Hepatic stellate cell (primary cell): ENCODE measurements at regions not wholly inside any gene's neighbourhood (a gene's known extent, or its start where the extent isn't known, plus 50 kb on each side); places are given as distances from the start of the nearest gene placed in this dataset.
"Not testable (repeated sequence)": the region's sequence is repeated elsewhere in the genome, so short reads cannot be mapped to it uniquely, and the experiment has no call there.

Experiments used
- DNase-seq: peaks from one replicate; pipeline ENCODE4 v3.0.0; 2011; ENCODE audit warnings: low spot score

DNA sequence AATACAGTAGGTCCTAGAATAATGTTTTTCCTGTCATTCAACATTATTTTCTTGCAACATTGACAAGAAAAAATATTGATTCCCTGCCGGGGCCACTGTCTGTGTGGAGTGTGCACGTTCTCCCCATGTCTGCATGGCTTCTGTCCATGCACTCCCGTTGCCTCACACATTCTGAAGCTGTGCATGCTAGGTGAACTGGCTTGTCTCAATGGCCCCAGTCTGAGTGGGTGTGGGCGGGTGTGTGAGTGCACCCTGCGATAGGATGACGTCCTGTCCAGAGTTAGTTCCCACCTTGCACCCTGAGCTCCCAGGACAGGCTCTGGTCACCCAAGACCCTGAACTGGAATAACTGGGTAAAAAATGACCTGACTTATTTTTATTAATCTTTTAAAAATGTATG lies 186.1 kb downstream of the CAND1 start:
- DNase-seq, result no peak

DNA sequence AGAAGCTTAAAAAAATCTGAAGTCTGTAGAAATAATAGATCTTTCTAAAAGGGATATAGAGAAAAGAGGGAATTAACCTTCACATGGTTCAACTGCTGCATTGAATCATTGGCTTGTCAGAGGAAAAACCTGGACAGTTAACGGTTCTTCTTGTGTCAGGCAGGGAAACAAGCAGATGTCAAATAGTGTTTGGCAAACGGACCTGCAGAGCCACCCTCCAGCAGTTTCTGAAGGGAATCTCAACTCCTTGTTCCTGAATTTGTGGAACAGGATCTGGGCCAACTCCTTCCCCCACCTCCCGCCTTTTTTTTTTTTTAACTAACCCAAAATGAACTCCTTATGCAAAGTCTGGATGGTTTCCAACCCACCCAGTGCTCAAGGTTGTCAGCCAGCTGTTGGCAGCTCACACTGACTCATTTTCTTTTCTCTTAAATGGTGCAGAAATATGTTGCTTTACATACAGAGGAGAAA lies 187.3 kb downstream of the CAND1 start:
- DNase-seq, result no peak

DNA sequence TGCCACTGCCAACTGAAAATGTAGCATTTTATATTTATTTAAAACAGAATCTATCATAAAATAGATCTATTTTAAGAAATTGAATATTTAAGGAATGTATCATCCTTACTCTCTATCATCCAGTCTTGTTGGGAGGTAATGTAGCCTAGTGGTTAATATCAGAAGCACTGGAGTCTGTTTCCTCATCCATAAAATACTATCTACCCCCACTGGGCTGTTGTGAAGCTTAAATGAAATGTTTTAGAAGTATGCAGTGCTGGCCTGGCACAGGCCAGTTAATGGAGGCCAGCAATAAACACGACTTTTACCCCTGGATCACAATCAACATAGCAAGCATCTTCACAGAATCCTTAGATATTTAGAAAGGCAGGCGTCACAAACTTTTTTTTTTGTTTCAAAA lies 188.0 kb downstream of the CAND1 start:
- no peak for DNase-seq

DNA sequence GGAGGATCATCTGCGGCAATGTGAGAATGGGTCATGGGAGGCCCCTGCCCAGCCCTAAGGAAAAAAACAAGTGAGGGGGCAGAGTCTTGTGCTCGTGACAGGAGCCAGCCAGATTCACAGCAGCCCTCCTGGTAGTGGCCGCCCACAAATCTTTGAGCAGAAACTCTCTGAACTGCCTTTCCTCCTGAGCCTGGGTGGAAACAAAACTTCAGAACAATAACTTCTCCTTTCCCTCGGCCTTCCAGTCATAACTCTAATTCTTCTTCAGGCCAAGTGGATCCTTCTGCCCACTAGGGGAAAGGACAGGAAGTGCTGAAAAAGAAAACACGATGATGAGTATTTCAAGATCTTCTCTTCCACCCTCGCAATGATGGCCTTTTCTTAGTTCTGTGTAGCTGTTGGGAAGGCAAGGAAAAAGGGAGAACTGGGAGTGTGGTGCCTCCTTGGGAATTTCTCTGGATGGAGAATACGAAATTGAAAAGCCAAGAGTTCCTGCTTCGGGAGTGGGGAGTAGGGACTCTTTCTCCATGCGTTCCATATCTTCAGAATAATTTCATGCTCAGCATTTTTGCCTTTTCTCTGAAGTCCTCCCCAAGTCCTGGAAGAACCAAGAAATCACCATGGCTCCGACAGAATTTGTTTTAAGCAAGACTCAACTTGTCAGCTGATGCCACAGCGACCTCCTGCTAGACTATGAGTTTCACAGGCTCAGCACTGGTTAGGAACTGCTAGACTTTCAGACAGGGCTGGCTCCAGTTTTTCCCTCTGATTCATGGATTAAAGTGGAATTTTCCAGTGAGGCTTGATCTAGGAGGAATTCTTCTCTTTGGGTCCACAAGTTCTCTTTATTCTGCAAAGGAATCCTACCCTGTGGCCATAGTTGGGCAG lies 188.9 kb downstream of the CAND1 start:
- no peak for DNase-seq

DNA sequence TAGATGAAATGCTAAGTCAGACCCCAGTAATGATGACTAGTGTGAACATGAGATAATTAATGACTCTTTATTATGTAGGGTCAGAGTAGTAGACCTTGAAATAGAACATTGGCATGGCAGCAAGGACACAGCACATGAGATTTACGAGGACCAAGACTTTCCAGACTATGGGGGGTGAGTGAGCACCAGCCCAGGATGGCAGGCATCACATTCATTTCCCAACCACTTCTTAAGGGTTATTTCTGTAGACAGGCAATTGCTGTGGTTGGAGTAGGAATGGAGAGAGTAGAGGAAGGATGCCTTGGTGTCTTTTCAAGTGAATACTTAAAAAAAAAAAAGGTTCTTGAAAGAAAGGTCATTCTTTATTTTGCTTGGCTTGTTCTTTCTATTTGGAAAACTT lies 189.4 kb upstream of the DYRK2 start:
- DNase-seq, result no peak

DNA sequence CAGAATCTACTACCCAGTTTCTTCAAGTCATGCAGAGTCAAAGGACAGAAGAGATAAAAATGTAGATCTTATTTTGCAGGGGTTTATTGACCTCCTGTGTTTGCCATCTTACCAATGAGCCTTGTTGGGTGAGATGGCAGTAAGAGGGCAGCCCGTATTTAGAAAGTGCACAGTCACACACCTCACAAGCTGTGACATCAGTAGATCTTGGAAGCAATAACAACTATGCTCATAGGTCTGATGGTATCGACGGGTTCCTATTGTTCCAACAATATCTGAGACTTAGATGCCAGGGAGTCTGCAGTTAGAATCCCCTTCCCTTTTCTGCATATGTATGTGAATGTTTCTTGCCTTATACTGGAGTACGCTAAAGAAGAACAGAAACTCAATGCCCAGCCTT lies 189.0 kb upstream of the DYRK2 start:
- DNase-seq, result no peak

DNA sequence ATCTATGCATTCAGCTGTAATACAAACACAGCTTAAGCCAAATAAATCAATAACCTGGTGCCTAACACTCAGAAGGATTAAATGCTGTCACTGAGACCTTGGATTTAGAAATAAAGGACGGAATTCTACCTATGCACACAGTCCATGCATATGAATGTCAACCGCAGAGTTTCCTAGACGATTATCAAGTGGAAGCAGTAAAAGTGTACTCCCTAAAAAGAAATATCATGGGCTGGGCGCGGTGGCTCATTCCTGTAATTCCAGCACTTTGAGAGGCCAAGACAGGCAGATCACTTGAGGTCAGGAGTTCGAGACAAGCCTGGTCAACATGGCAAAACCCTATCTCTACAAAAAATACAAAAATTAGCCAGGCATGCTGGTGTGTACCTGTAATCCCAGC lies 188.2 kb upstream of the DYRK2 start:
- DNase-seq, result no peak

DNA sequence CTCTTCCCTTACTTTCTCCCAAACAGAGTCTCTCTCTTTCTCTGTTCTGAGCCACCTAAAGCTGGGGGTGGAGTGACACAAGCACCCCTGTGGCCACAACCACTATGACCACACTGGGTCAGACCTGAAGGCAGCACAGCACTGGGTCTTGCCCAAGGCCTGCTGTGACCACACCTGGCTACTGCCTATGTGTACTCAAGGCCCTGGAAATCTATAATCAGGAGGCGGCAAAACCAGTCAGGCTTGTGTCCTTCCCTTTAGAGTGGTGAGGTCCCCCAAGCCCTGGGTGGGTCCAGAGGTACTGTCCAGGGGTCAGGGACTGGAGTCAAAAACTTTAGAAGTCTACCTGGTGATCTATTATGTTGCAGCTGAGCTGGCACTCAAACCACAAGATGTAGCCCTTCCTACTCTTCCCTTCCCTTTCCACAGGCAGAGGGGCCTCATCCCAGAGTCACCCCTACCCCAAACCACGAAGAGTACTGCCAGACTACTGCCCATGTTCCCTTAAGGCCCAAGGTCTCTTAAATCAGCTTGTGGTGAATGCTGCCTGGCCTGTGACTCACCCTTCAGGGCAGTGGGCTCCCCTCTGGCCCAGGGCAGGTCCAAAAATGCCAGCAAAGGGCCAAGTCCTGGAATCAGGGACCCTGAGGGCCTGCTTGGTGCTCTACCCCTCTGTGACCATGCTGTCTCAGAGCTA lies 179.8 kb upstream of the DYRK2 start:
- DNase-seq, result no peak

DNA sequence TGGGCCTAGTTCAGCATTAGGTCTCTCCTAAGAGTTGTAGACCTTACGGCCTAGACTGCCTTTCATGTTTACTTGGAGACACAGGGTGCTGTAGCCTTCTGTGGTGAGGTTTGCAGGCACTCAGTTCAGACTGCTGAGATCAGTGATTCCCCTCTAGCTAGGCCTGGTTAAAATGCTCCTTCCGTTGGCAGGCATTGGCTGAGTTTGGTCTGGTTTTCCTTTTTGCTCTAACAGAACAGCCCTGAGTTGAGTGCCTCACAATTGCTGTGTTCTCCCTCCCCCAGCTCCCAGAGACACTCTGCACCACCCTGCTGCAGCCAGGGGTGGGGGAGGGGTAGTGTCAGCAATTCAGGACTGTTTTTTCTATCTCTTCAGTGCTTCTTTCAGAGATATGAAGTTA lies 178.9 kb upstream of the DYRK2 start:
- no peak for DNase-seq

DNA sequence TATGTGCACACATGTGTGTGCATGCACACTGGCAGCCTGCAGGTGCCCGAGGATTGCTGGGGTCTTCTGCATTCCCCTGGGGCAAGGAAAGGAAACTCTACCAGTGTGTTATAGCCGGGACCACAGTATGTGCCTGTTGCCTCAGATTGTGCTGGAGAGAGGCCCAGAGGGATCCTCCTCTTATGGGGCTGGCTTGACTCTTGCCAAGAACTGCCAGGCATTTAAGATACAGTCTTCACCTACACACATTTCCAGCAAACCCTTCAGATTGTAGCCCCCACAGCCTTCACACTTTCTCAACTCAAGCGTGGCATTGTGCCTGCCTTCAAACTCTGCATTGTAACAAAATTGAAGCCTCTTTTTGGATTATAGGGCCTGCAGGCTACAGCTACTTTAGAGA lies 176.7 kb upstream of the DYRK2 start:
- DNase-seq, result no peak

DNA sequence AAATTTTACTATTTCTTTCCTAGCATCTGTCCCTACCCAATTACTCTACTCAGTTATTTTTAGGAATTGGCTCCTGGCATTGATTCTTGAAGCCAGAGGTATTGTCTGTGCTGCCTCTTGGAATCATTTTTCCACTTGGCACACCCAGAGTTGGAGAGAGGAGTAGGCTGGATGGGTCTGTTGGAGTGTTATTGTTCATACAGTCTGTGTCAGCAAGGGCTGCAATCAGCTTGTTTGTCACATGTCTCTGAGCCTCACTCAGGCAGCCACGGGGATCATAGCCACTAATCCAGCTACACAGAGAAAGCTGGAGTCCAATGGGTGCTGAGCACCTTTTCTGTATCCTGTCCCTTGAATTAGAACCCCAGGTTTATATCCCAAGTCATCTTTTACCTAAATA lies 176.0 kb upstream of the DYRK2 start:
- DNase-seq, result no peak

DNA sequence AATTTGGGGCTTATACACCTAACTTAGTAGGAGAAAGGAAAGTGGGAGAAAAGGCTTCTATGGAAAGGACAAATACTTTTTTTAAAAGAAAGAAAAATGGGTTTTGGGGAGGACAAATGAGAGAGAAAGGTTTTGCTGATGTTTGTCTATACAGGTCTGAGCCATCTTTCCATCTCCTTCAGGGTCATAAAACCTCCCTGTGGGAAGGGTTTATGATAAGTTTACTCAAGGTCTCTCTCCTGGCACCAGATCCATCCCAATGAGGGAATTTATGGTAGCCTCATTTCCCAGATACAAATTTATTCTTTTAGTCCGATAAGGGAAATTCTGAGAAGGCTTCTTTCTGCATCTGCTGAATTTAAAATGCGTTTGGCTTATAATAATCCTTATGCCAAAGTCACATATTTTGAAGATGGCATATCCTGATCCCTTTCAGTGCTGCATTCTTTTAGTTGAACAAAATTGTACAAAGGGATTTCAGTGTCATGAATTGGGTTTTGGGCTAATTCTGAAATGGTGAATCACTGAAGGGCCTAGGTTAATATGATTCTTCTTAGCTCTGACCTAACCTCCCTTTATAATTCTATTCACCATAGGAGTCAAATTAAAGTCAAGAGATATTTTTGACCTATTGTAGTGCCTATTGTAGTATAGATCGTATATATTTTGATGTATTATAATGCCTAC lies 173.5 kb upstream of the DYRK2 start:
- no peak for DNase-seq

DNA sequence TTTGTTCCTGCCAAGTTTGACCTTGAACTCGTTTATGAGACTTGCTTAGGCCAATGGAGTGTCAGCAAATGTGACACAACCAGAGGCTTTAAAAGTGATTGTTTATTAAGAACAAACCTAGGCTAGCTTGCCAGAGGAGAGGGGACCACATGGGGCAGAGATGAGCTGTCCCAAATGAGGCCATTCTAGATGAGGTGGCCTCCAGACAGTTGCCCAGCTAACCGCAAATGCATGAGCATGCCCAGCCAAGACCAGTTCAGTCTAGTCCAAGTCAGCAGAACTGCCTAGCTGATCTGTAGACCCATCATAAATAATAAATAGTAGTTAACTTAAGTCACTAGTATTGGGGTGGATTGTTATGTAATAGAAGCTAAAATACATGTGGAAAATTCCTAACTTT lies 172.8 kb upstream of the DYRK2 start:
- no peak for DNase-seq

DNA sequence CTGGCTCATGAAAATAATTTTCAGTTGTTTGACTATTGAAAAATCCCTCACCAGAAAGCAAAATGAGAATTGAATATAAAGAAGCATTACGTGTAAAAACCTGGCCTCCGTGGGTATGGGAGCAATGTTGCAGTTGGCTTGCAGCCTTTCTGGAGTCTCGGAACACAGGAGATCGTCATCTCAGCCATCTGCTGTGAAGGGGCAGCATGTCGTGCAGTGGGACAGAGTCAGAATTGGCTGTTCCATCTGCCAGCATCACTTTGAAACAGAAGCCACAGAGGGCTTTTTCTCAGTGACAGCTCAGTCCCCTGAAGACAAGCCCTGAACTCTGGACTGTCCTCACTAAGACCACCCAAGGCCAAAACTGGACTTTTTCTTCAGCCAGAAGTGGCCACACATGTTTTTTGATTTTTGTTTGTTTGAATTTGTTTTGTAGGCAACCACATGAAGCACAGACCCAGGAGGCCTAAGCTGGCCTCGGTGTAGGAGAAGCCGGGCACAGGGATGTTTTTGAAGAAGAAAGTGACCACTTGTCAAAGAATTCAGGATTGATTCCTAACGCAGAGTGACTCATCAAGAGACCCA lies 170.8 kb upstream of the DYRK2 start:
- DNase-seq, result no peak

DNA sequence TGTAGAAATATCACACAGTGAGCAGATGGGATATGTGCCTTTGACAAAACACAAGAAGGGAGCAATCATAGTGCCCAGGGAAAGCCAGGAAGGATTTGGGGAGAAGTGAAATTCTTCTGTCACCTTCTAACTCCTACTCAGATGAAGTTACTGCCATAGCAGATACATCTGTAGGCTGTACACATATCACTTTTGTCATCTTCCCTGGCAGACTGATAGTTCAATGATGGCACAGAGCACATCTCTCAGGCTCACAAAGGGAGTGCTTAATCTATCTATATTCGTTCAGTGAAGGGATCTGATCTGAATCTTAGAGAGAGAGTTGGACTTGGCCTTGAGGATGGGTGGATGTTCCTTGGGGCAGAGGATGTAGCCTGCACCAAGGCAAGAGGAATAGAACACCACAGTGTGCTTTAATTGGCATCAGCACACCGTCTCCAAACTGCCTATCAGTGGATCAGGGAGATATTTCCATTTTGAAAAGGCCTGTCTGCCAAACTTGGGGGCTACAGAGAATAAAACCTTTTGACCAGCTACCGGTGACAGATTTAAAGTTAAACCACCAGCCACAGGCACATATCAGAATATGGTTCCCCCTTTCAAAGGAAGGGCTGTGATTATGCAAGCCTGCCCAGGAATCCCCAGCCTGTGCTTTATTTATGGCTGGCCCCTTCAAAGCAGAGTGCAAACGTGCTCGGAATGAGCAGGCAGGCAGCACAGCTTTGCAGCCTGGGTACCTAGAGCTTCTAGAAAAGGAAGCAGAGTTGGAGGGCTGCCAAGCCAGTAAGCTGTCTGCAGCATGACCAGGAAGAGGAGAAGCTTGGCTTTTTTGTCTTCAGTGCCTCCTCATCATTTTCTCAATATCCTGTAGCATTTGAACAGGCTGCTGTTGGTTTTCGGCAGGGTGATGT lies 165.5 kb upstream of the DYRK2 start:
- DNase-seq, result no peak

DNA sequence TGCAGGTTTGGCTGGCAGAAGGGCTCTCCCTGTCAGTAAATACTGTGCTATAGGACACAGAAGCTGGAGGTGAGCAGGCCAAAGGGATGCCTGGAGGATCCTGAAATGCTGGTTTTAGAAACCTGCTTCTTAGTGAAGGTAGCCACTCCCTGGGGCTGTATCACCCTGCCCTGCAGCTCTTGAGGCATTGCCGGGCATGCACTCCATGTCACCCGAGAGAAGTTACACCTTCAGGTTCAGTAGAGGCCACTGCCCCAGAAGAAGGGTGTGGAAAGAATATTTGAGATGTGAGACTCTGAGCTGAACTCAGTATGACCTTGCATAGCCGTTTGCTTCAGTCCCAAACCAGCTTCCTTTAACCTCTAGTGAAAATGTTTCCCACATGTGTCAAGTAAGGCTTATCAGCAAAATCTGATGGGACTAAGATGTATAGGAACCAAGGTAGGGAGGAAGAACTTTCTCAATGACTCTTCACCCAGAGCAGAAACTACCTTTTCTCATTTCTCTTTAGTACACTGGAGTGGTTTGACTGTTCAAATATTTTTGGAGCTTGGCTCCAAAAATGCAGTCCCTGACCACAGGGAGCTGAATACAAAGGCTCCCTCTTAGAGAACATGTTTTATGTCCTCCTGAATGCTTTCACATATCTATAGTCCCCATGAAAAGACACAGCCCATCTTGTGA lies 164.5 kb upstream of the DYRK2 start:
- no peak for DNase-seq

DNA sequence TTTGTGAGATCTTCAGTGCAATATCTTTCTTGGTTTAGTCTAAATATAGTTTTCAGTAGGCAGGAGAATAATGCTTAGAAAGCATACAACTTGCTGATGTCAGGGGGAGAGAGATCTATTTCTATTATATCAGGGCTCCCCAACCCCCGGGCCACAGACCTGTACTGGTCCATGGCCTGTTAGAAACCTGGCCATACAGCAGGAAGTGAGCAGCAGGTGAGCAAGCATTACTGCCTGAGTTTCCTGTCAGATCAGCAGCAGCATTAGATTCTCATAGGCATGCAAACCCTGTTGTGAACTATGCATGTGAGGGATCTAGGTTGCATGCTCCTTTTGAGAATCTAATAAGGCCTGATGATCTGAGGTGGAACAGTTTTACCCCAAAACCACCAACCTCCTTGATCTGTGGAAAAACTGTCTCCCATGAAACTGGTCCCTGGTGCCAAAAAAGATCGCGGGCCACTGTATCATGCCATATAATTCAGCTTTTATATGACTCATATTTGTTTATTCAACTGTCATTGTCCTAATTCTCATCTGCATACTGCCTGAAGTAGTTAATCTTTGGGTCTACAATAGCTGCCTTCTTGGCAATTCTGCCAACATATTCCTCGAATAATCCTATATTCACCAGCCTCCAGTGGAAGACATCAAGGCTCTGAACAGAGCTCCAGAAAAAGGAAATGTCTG lies 163.6 kb upstream of the DYRK2 start:
- DNase-seq, result no peak

DNA sequence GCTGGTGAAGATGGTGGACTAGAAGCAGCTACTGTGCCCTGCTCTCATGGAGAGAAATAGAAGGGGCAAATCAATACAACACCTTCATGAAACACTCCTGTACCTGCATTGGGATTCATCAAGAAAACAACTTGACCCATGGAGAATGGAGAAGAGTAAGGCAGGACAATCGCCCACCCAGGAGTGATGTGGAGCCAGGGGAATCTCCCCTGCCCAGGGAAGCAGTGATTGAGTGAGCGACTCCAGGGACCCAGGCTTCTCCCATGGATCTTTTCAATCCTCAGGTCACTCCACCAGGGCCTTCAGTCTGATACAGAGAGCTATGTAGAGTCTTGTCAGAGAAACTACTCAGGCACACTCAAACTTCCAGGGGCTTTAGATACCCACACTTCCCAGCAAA lies 161.9 kb upstream of the DYRK2 start:
- DNase-seq, result no peak

DNA sequence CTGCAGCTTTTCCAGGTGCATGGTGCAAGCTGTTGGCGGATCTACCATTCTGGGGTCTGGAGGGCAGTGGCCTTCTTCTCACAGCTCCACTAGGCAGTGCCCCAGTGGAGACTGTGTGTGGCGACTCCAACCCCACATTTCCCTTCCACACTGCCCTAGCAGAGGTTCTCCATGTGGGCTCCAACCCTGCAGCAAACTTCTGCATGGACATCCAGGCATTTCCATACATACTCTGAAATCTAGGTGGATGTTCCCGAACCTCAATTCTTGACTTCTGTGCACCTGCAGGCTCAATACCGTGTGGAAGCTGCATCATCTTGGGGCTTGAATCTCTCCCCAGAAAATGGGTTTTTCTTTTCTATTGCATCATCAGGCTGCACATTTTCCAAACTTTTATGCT lies 160.2 kb upstream of the DYRK2 start:
- DNase-seq, result not testable (repeated sequence)

DNA sequence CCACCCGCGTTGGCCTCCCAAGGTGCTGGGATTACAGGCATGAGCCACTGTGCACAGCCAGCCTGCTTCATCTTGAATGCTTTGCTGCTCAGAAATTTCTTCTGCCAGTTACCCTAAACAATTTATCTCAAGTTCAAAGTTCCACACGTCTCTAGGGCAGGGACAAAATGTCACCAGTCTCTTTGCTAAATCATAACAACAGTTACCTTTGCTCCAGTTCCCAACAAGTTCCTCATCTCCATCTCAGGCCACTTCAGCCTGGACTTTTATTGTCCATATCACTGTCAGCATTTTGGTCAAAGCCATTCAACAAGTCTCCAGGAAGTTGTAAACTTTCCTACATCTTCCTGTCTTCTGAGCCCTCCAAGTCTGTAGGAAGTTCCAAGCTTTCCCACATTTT lies 159.5 kb upstream of the DYRK2 start:
- DNase-seq, result no peak
